NCI-H1105 treated with DMSO at 0.1 percent for 48 hours (cell line): ENCODE measurements at regions not wholly inside any gene's neighbourhood (a gene's known extent, or its start where the extent isn't known, plus 50 kb on each side); places are given as distances from the start of the nearest gene placed in this dataset.

Source experiments
- DNase-seq: peaks from one replicate; lab custom pipeline; 2025; lab: John Stamatoyannopoulos, UW

GRCh38 chr5:165286692-165287091, 1781.3 kb downstream of the MAT2B start:
- DNase-seq = no peak

- DNase-seq = no peak
Measured at GRCh38 chr5:165290535-165290934, 1785.1 kb downstream of the MAT2B start.

GRCh38 chr5:165296401-165297130, 1791.1 kb downstream of the MAT2B start:
- DNase-seq = no peak

GRCh38 chr5:165304193-165304827, 1798.9 kb downstream of the MAT2B start:
- DNase-seq = no peak

GRCh38 chr5:165305596-165305995, 1800.2 kb downstream of the MAT2B start:
- no peak for DNase-seq

DNA sequence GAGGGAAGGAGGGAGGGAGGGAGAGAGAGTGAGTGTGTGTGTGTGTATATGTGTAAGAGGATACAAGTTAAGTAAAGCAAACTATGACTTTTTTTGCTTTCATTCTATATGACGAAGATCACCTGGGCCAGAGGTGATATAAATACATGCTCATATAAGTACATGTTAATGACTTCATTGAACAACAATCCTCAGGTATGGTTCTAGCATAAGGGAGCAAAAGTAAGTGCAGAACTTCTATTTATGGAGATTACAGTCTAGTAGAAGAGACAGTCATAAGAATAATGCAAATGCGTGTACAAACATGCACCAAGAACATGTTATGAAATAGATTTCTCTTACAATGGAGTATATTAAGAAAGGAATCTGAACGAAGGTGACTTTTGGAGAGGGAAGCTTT, 1804.0 kb downstream of the MAT2B start:
- DNase-seq = no peak

GRCh38 chr5:165310031-165310430, 1804.6 kb downstream of the MAT2B start:
- DNase-seq = no peak

- no peak for DNase-seq
Measured at GRCh38 chr5:165321912-165322311, 1816.5 kb downstream of the MAT2B start.

DNA sequence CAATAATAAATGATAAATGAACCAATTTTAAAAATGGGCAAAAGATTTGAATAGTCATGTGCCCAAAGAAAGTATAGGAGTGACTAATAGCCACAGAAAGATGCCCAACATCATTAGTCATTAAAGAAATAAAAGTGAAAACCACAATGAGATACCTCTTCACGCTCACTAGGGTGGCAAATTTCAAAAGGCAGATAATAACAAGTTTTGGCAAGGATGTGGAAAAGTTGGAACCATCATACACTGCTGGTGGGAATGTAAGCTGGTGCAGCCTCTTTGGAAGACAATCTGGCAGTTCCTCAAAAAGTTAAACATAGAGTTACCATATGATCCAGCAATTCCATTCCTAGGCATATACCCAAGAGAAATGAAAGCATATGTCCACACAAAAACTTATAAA, 1819.8 kb downstream of the MAT2B start:
- DNase-seq = no peak

DNA sequence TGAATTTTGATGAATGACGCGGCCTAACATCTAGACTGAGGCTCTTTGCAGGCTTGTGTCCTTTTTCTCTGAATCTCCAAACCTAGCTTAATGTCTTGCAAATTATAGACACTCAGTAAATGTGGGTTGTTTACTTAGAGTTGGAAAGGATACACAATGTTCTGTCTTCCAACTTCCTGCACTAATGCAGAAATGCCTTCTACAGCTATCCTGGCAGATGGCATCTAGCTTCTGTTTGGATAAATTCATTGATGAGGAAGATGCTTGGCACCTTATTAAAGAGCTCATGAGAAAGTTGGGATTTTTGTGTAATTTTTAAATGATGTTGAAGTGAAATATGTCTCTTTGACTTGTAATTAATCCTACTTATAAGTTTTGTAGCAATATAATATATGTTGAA, 1822.2 kb downstream of the MAT2B start:
- no peak for DNase-seq

DNA sequence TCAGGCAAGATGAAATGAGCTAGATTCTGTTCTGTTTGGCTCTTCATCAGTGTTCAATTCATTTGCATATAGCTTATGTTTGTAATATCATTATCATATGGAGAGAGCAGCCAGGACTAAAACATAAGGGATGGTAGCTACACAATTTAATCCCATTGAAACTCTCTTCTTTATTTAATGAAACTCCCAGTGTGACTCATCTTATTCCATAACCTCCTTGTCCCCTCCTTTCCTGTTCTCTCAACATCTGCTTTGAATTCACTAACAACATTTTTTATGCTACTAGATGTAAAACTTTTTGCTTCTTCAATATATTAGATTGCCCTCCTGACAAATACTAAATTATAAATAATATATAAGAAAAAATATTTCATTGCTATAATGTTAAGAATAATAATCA, 1823.4 kb downstream of the MAT2B start:
- DNase-seq = no peak

DNA sequence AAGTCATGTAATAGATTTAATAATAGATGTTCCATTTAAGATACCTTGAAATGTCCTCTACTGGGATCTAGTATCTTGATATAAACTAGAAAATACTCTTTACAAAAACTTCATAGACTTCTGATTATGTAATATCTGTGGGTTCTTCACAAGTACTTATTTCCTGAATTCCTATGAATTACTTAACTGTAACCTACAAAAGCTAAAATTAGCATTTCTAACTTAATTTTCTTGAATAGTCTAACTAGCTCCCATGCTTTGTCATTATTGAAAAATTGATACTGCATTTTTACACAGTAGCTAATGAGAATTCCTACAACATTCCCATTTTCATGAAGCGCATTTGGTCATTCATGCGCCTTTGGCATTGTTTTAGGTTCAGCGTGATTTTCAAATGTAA, 1828.2 kb downstream of the MAT2B start:
- DNase-seq = no peak

DNA sequence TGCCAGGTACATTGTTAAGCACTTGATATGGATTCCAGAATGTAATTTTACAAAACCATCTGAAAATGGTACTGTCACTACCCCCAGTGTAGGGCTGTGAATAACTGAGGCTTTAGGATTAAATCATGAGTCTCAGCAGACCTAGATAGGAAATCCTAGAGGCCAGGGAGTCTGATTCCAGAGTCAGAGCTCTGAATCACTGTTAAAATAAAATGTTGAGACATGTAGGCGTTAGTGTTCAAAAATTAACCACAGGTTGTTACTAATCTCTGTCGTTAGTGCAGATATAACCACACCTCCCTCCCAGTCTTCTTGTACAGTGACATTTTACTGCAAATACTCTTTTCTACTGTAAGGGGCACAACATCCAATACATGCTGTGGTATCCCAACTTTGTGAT, 1828.8 kb downstream of the MAT2B start:
- no peak for DNase-seq

DNA sequence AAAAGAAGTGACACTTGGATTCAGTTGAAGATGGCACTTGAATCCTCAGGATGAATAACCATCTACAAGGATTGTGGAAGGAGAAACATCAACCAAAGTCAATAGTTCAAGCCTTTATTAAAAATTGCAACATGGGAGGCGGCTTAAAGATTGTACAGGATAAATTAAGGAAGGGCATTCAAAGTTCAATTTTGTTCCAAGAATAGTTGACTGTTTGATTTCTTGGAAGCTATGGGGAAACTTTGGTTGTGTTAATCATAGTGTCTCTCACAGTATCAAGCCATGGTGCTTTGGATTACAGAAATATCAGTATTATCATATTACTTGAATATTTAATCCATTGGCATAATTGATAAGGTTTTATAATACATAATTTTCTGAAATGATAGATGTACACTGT, 1844.3 kb downstream of the MAT2B start:
- no peak for DNase-seq

GRCh38 chr5:165351342-165351741, 1845.9 kb downstream of the MAT2B start:
- no peak for DNase-seq

- no peak for DNase-seq
Measured at GRCh38 chr5:165360366-165360765, 1854.9 kb downstream of the MAT2B start.

DNA sequence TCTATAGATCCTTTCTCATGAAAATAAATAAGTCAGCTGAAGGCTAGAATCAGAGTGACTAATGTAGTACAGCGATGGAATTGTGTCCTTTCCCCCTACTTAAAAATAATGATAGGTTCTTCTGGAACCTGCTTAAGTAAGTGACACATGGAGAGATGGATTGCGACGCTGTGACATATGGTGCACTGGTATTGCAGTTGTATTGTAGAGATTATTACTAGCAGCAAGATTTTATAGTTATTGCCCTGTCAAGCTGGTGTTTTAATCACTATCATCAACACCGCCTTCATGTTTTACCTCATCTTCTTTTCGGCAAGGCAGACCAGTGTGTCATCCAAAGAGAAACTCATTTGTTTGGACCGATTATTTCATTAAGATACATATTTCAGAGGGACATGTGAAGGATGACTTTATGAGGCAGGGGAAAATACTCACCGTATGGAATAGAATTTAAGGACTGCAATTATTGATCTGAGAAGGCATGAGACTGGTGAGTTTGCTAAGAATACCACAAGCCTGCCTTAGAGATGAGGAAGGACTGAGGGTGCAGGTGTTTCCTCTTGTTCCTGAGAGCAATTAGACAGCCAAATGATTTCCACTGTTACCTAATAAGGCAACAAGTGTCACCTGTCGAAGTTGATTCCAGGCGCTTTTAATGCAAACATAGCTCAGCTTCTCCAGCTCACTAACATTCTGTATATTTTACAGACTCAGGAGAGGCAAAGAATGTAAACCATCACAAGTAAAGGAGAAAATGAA, 1855.5 kb downstream of the MAT2B start:
- no peak for DNase-seq

GRCh38 chr5:165370233-165370632, 1864.8 kb downstream of the MAT2B start:
- no peak for DNase-seq

- no peak for DNase-seq
Measured at GRCh38 chr5:165370794-165371193, 1865.4 kb downstream of the MAT2B start.

DNA sequence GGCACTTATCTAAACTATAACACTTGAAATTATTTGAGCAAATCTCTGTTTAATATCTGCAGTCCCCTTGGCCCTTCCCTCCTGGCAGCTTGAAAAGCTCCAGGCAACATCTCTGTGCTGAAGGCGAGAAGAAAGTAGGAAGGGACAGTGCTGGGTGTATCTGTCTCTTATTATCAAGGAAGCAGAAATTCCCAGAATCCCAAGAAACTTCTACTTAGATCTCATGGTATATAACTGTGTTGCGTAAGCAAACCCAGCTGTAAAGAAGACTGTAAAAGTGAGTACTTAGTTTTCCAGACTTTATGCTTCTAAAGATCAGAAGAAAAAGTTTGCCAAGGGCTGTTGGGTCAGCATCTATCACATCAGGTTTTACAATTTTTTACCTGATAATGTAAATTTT, 1869.8 kb downstream of the MAT2B start:
- no peak for DNase-seq

- DNase-seq = no peak
Measured at GRCh38 chr5:165393839-165394238, 1888.4 kb downstream of the MAT2B start.

GRCh38 chr5:165397516-165397915, 1892.1 kb downstream of the MAT2B start:
- no peak for DNase-seq

DNA sequence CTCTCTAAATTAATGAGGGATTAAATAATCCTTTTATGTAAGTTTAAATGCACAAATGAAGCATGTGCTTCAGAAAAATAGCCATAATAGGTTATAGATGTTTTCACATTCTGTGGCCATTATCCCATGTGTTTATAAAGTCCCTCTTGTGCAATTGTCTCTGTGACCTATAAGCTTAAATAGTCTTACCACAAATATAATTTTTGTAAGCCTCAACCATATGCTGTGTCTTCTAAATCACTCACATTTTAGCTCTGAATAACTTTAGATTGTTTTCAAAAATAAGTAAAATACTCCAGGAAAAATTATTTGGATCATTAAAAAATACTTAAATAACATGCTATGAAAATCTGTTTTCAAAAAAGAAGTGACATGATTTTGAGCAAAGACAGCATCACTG, 1894.7 kb downstream of the MAT2B start:
- no peak for DNase-seq
